ENCODE measurements at regions not wholly inside any gene's neighbourhood (a gene's known extent, or its start where the extent isn't known, plus 50 kb on each side); places are given as distances from the start of the nearest gene placed in this dataset.

DNA sequence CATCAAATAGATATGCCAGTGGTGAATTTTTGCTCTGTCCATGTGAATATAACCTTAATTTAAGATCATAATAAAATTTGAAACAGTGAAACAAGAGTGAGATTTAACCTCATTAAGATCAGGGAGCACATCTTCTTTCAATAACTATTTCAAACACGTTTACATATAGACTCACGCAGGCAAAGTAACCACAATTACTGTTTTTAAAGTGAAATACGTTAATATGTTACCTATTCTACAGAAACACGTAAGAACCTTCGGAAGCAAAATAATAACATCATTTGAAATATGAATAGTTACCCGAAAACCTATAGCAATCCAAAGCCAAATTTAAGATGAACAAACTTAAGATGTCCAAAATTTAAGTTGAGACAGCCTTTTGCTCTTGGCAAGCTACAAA is 136.2 kb upstream of the ZC3H12C start:
- no peak for TF ChIP-seq POLR2A (IDR thresholded peaks at IDR 0.05; ENCODE audit: low read depth, low read length)
- no peak for TF ChIP-seq SPI1 (IDR thresholded peaks at IDR 0.05; ENCODE audit: low read depth, low read length)
- TF ChIP-seq POLR2AphosphoS5 (IDR thresholded peaks at IDR 0.05; ENCODE audit: low read depth, low read length), result no peak
